ENCODE measurements at regions not wholly inside any gene's neighbourhood (a gene's known extent, or its start where the extent isn't known, plus 50 kb on each side); places are given as distances from the start of the nearest gene placed in this dataset.

- H3K4me3 Mint-ChIP-seq, result no peak overlapping the region
- no peaks in the 10 kb centered on the region for H3K27me3 Mint-ChIP-seq
- H3K4me1 Mint-ChIP-seq (ENCODE audit: unreplicated experiment), result peaks cover 9% of the 10 kb centered on the region
- DNase-seq (ENCODE audit: extremely low spot score, unreplicated experiment), result no peak
- no peaks in the 10 kb centered on the region for H3K36me3 Mint-ChIP-seq
- no peaks in the 10 kb centered on the region for H3K9me3 Mint-ChIP-seq
- no peak for TF ChIP-seq CTCF (conservative IDR thresholded peaks at IDR 0.05)
- no peak overlapping the region for H3K27ac Mint-ChIP-seq
Observed at GRCh38 chr10:88089498-88089897, 226.1 kb downstream of the PTEN start.

- H3K27me3 Mint-ChIP-seq, result no peaks in the 10 kb centered on the region
- H3K36me3 Mint-ChIP-seq, result no peaks in the 10 kb centered on the region
- H3K9me3 Mint-ChIP-seq, result no peaks in the 10 kb centered on the region
- H3K4me1 Mint-ChIP-seq (ENCODE audit: unreplicated experiment), result peaks cover 9% of the 10 kb centered on the region
- no peak for DNase-seq (ENCODE audit: extremely low spot score, unreplicated experiment)
- no peak overlapping the region for H3K4me3 Mint-ChIP-seq
- no peak for TF ChIP-seq CTCF (conservative IDR thresholded peaks at IDR 0.05)
- H3K27ac Mint-ChIP-seq, result no peak overlapping the region
Observed at GRCh38 chr10:88090568-88091214, 227.3 kb downstream of the PTEN start.

GRCh38 chr10:88091490-88092061 lies 228.2 kb downstream of the PTEN start:
- Mint-ChIP-seq H3K9me3 (no peaks in the 10 kb centered on the region), H3K4me1 (ENCODE audit: unreplicated experiment) (peaks cover 7% of the 10 kb centered on the region), H3K27me3 (no peaks in the 10 kb centered on the region), H3K4me3 (no peak overlapping the region), H3K36me3 (no peaks in the 10 kb centered on the region), H3K27ac (no peak overlapping the region)
- DNase-seq (ENCODE audit: extremely low spot score, unreplicated experiment), result no peak
- no peak for TF ChIP-seq CTCF (conservative IDR thresholded peaks at IDR 0.05)

- Mint-ChIP-seq H3K27me3 (no peaks in the 10 kb centered on the region), H3K4me1 (ENCODE audit: unreplicated experiment) (peaks cover 6% of the 10 kb centered on the region), H3K4me3 (no peak overlapping the region), H3K27ac (no peak overlapping the region), H3K36me3 (no peaks in the 10 kb centered on the region), H3K9me3 (no peaks in the 10 kb centered on the region)
- DNase-seq (ENCODE audit: extremely low spot score, unreplicated experiment), result no peak
- no peak for TF ChIP-seq CTCF (conservative IDR thresholded peaks at IDR 0.05)
Observed at GRCh38 chr10:88092265-88092664, 228.8 kb downstream of the PTEN start.

GRCh38 chr10:88092973-88093372 lies 229.5 kb downstream of the PTEN start:
- no peaks in the 10 kb centered on the region for H3K36me3 Mint-ChIP-seq
- H3K9me3 Mint-ChIP-seq, result no peaks in the 10 kb centered on the region
- H3K4me3 Mint-ChIP-seq, result no peak overlapping the region
- H3K27ac Mint-ChIP-seq, result no peak overlapping the region
- peaks cover 6% of the 10 kb centered on the region for H3K4me1 Mint-ChIP-seq (ENCODE audit: unreplicated experiment)
- no peak for TF ChIP-seq CTCF (conservative IDR thresholded peaks at IDR 0.05)
- no peak for DNase-seq (ENCODE audit: extremely low spot score, unreplicated experiment)
- H3K27me3 Mint-ChIP-seq, result no peaks in the 10 kb centered on the region

All from type B pancreatic cell (in vitro differentiated cells).